ENCODE measurements at regions not wholly inside any gene's neighbourhood (a gene's known extent, or its start where the extent isn't known, plus 50 kb on each side); places are given as distances from the start of the nearest gene placed in this dataset.

GRCh38 chr5:23742701-23743100, 235.3 kb downstream of the PRDM9 start:
- Mint-ChIP-seq H3K36me3 (ENCODE audit: low read depth) (no peaks in the 10 kb centered on the region), H3K4me1 (no peaks in the 10 kb centered on the region), H3K27me3 (ENCODE audit: insufficient read depth) (no peaks in the 10 kb centered on the region), H3K4me3 (no peak overlapping the region), H3K27ac (no peak overlapping the region), H3K9me3 (no peaks in the 10 kb centered on the region)
- DNase-seq = no peak
- Histone ChIP-seq H3K9ac (ENCODE audit: extremely low read depth, low read length, poor library complexity, severe bottlenecking) (no peak overlapping the region), H3K4me1 (ENCODE audit: control insufficient read depth, insufficient read depth, low read length) (no peaks in the 10 kb centered on the region), H3K36me3 (ENCODE audit: control insufficient read depth, insufficient read depth, low read length) (no peaks in the 10 kb centered on the region), H3K27me3 (ENCODE audit: control insufficient read depth, insufficient read depth, low read length, poor library complexity, severe bottlenecking) (no peaks in the 10 kb centered on the region), H3K4me3 (ENCODE audit: low read length) (no peak overlapping the region), H3K9me3 (ENCODE audit: control insufficient read depth, low read length) (no peaks in the 10 kb centered on the region), H3K27ac (ENCODE audit: low read depth, low read length) (no peak overlapping the region)
- TF ChIP-seq CTCF (conservative IDR thresholded peaks at IDR 0.05) = peak; percentile 37

- Histone ChIP-seq H3K27me3 (ENCODE audit: control insufficient read depth, insufficient read depth, low read length, poor library complexity, severe bottlenecking) (no peaks in the 10 kb centered on the region), H3K36me3 (ENCODE audit: control insufficient read depth, insufficient read depth, low read length) (no peaks in the 10 kb centered on the region), H3K4me1 (ENCODE audit: control insufficient read depth, insufficient read depth, low read length) (no peaks in the 10 kb centered on the region), H3K9me3 (ENCODE audit: control insufficient read depth, low read length) (peaks cover 6% of the 10 kb centered on the region), H3K27ac (ENCODE audit: low read depth, low read length) (no peak overlapping the region), H3K9ac (ENCODE audit: extremely low read depth, low read length, poor library complexity, severe bottlenecking) (no peak overlapping the region), H3K4me3 (ENCODE audit: low read length) (no peak overlapping the region)
- H3K4me3 Mint-ChIP-seq = no peak overlapping the region
- peaks cover 6% of the 10 kb centered on the region for H3K9me3 Mint-ChIP-seq
- no peak overlapping the region for H3K27ac Mint-ChIP-seq
- no peak for DNase-seq
- H3K36me3 Mint-ChIP-seq (ENCODE audit: low read depth) = no peaks in the 10 kb centered on the region
- H3K4me1 Mint-ChIP-seq = no peaks in the 10 kb centered on the region
- no peaks in the 10 kb centered on the region for H3K27me3 Mint-ChIP-seq (ENCODE audit: insufficient read depth)
- TF ChIP-seq CTCF (conservative IDR thresholded peaks at IDR 0.05) = no peak
These were observed 248.5 kb downstream of the PRDM9 start for GRCh38 chr5:23755906-23756305.

- Histone ChIP-seq H3K9me3 (ENCODE audit: control insufficient read depth, low read length) (no peaks in the 10 kb centered on the region), H3K36me3 (ENCODE audit: control insufficient read depth, insufficient read depth, low read length) (no peaks in the 10 kb centered on the region), H3K4me1 (ENCODE audit: control insufficient read depth, insufficient read depth, low read length) (no peaks in the 10 kb centered on the region), H3K27ac (ENCODE audit: low read depth, low read length) (no peak overlapping the region), H3K4me3 (ENCODE audit: low read length) (no peak overlapping the region), H3K27me3 (ENCODE audit: control insufficient read depth, insufficient read depth, low read length, poor library complexity, severe bottlenecking) (no peaks in the 10 kb centered on the region), H3K9ac (ENCODE audit: extremely low read depth, low read length, poor library complexity, severe bottlenecking) (no peak overlapping the region)
- Mint-ChIP-seq H3K4me1 (no peaks in the 10 kb centered on the region), H3K27ac (no peak overlapping the region), H3K9me3 (no peaks in the 10 kb centered on the region), H3K36me3 (ENCODE audit: low read depth) (no peaks in the 10 kb centered on the region), H3K4me3 (no peak overlapping the region), H3K27me3 (ENCODE audit: insufficient read depth) (no peaks in the 10 kb centered on the region)
- 87 to 93% methylated on average over 3 of the region's 3 CpGs for WGBS, 2 experiments (ENCODE audit: insufficient coverage in 1 of 2, insufficient read length in 1 of 2)
- DNase-seq = no peak
- no peak for TF ChIP-seq CTCF (conservative IDR thresholded peaks at IDR 0.05)
These were observed 249.4 kb downstream of the PRDM9 start for GRCh38 chr5:23756779-23757178.

Data from endodermal cell (in vitro differentiated cells).